HG03469 (cell line): ENCODE measurements at regions not wholly inside any gene's neighbourhood (a gene's known extent, or its start where the extent isn't known, plus 50 kb on each side); places are given as distances from the start of the nearest gene placed in this dataset.

ENCODE experiments used
- ATAC-seq: cut with Tn5 transposase; IDR thresholded peaks from one replicate; pipeline ENCODE4 v1.9.1; 2021; ENCODE audit warnings: mild to moderate bottlenecking, moderate library complexity, moderate number of reproducible peaks; ENCODE audit not compliant: unreplicated experiment

GRCh38 chr16:85971902-85972638 is 73.1 kb downstream of the IRF8 start:
- ATAC-seq = no peak

DNA sequence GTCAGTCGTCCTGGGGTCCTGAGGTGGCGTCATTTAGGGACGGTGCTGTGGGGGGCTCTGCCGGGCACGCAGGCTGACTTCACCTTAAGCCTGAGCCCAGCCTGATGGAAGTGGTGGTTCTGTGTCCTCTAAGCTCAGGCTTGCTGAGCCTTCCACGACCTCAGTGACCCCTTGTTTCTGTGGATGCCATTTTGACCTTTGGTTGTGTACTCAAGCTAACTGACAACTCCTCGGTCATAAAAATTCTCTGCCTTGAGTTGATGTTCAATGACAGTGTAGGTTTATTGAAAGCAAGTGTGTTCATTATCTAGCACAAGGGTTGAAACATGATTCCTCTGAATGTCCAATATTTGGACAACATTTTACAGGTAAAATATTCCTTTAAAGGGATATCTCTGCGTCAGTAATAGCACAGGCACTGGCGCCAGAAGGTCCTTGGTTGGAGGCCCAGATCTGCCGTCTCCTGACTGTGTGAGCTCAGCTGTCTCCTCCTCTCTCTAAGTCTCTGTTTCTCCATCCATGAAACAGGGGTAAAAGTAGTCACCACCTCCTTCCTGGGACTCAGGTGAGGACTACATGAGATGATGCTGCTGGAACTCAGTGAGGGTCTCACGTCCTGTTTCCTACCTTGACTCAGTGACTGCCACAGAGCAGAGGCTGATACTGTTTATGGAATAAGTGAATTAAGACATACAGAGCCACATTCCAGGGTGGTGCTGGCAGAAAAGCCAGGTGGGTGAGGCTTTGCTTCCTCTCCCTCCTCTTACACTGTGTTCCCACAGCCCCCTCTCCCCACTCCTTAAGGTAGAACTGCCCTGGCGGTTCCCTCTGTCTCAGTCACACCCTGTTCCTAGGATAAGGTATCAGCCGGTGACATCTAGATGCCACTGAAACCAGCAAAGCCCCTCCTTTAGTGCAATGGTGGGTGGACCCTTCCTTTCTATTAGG is 75.7 kb downstream of the IRF8 start:
- ATAC-seq = no peak

DNA sequence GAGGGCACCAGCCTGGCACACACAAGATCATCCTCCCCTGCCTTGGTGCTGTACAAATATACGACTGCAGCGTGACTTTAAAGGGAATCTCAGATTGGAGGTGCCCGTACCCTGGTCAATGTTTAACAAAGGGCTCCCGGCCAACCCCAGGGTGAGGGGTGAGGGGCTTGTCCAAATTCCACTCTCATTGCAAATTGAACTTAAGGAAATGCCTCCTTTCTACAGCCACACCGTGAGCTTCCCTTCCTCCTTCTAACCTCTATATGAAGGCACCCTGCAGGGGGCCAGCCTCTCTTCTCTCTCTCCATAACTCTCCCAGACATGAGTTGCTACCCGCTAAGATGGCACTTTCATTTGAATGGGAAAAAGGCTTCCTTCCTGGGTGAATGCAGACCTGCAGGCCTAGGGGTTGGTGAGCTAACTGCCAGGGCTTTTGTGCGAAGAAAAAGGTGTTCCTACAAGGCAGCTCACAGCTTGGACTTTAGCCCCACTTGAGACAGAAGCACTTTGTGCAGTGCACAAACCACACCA is 76.6 kb downstream of the IRF8 start:
- no peak for ATAC-seq

DNA sequence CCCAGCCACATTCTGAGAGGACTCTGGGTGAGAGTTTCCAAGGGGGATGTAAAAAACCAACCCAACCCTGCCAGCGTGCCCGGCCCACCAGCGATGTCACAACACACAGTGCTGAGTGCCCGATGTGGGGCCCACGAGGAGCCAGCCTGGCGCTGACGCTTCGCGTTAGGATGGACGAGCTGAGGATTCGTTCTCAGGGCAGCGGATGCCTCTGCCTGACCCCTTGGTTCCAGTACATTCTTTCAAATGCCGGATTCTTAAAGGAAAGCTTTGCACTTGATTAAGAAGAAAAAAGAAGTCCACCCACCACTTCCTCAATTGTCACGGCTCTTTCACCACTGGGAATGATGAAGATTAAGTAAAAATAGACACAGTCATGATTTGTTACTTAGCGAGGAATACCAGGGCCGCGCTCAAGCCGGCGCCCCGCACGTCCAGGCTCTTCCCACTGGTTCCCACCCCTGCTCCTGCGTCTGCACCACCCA is 79.4 kb downstream of the IRF8 start:
- no peak for ATAC-seq

GRCh38 chr16:85978976-85979375 is 80.0 kb downstream of the IRF8 start:
- no peak for ATAC-seq

DNA sequence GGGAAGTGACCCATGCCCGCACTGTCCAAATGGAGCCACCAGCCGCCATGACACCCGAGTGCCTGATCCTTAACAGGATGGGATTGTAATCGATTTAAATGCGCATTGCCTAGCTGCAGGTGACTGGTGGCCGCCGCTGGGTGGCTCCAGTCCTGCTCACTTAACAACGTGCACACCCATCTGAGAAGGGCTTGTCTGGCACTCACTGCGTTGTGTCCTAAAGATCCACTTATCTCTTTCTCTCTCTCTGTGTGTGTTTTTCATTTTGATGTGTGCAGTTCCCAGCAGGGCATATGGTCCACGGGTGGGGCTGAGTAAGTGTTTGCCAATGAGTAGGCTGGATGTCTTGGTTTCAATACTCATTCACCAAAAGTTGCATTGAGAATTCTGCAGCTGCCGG is 80.6 kb downstream of the IRF8 start:
- no peak for ATAC-seq

- no peak for ATAC-seq
Observed at GRCh38 chr16:85980686-85981085, 81.7 kb downstream of the IRF8 start.

DNA sequence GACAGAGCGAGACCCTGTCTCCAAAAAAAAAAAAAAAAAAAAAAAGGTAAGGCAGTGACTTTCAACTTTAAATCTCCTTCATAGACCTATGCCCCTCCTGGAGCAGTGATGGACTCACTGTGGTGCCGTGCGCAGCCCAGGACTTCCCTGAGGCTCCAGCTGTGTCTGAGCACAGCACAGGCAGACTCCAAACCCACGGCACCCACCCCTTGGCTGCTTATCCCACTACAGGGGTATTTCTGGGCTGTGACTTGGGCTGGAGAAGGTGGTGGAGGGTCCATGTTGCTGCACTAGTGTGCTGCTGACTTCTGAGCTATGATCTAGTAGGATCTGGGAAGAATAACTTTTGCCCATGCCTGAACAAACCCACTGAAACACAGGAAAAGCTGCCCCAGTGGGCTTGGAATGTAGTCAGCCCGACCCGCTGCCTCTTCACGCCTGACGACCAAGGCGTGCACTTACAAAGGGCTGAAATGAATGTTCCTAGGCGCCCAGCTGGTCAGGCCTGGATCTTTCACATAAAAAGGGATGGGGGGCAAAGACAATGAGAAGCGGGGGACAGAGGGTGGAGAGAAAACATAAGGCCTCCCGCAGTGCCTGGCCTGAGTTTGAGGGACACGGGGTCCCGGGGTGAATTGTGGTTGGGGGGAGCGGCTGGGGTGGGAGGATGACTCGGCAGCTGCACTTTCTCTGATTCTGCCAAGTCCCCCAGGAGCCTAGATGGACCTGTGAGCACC is 83.0 kb downstream of the IRF8 start:
- ATAC-seq = no peak

GRCh38 chr16:85982563-85982939 is 83.6 kb downstream of the IRF8 start:
- ATAC-seq = no peak

DNA sequence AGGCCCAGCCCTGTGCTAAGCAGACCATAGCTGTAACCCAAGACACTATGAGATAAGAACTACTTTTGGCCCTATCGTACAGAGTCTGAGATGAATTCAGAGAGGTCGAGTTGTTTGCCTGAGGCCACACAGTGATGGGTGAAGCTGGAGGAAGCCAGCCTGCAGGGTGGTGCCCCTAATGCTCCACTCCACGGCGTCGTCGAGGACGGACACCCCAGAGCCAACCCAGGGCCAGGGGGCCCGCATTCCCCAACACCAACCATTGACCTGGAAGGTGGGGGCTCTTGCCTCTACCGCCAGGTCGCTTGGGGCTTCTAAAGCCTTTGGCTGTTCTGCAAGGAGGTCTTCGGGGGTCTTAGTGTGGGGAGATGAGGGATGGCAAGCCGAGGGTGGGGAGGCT is 84.1 kb downstream of the IRF8 start:
- no peak for ATAC-seq

- no peak for ATAC-seq
Observed at GRCh38 chr16:85983606-85984230, 84.8 kb downstream of the IRF8 start.

DNA sequence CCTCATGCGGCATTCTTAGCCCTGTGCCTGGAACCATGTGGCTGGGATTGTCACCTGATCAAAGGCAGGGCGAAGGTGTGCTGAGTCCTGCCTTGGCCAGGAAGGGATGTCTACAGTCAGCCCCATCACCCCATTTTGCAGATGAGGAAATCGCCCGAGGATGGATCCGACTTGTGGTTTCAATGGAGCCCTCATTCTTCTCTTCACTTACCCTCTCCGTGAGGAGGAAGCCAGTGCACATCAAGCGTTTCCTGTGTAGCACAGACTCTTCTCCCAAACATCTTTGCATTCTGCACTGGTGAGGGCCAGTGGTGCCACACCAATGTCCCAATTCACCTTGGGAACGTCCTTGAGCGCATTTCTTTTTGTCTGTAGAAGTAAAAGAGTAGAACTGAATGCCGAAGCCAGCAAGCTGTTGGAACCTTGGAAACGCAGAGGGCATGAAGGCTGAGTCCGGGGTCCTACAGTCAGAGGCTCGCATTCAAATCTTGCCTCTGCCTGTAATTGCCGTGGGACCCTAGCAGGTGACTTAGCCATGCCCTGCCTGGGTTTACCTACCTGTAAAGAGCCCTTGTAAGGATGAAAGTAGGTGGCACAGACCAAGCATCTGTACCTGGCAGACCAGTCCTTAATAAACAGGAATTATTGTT is 85.4 kb downstream of the IRF8 start:
- no peak for ATAC-seq

DNA sequence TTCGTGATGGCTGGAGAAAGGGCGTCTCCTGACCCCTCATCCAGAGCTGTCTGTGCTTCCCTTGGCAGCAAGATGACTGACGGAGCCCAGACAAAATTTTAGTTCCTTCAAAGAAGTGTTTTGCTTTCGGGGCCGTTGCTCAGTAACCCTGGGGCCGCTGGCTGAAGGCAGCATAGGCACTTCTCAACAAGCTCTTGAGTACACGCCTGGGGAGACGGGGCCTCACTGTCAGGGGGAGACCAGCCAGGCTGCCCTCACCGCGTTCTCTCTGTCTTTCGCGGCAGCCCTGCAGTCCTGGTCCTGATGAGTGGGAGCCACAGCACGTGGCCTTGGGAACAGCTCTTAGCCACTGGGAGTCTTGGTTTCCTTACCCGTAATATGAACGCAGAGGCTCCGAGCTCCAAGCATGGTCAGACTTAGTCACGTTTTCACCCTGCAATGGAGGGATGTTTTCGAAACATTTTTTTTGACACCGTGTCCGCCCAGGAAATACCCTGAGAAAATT is 86.0 kb downstream of the IRF8 start:
- no peak for ATAC-seq

DNA sequence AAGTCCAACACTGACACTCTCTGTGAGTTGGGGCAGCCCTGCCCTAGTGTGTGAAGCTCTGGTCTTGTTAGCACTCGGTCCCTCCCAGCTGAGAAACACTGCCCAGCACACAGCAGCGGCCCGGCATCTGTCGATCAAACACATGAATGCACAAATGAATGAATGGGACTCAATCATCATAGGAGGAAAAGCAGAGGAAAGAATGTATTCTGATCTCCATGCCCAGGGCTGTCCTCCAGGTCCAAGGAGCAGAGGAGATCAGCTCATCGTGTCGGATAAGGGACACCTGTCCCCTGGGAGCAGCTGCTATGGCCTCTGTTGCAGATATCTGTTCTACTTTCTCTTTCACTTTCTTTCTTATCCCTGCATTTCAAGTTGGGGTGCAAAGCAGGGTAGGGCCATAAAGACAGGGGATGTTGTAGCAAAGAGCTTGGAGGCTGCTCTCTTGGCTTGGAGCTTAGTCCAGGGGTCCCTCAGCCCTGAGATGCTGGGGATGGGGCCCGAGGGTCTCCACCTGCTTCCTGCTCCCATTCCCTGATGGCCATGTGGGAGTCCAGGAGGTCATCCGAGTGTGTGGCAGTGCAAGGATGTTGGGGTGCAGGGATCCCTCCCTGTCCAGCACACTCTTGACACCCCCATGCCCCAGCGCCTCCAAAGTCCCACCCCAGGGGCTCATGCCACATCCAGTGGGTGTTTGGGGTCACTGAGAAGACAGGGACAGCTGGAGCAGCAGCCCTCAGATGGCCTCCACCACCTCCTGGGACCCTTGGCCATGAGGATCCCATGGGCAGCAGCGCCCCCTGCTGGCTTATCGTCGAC is 88.2 kb downstream of the IRF8 start:
- no peak for ATAC-seq

GRCh38 chr16:85987750-85988078 is 88.8 kb downstream of the IRF8 start:
- ATAC-seq = no peak

GRCh38 chr16:85988306-85988705 is 89.3 kb downstream of the IRF8 start:
- ATAC-seq = no peak

DNA sequence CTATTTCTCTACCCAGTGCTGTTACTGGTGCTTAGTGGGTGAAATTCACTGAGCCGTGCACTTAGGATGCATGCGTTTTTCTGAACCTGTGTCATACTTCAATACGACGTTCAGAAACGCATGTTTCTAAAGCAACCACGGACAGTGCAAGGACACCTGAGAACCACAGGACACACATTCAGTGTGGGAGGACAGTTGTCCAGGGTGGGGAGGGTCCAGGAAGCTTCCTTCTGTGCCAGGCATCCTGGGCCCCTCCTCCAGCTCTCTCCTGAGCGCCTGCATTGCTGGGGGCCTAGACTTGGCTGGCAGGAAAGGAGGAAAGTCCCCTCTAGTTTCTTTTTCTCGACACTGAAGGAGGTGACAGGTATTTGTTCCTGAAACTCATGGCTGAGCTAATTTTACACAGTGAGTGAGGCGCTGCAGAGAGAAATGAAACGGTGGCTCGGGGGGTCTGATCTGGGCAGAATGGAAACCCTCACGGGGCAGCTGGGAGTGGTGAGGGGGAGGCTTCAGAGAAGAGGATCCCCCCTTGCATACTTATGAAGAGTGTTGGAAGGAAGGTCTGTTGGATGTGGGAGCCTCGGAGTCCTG is 89.9 kb downstream of the IRF8 start:
- no peak for ATAC-seq

DNA sequence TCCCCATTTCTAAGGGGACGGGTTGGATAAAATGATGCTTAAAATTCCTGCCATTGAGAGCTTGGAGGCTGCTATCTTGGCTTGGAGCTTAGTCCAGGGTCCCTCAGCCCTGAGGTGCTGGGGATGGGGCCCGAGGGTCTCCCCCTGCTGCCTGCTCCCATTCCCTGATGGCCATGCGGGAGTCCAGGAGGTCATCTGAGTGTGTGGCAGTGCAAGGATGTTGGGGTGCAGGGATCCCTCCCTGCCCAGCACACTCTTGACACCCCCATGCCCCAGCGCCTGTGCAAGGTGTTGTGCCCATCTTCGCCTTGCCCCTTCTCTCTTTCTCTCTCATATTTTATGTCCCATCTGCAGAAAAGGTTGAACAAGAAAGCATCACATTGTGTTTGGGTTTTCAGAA is 90.4 kb downstream of the IRF8 start:
- ATAC-seq = no peak
